ENCODE measurements at regions not wholly inside any gene's neighbourhood (a gene's known extent, or its start where the extent isn't known, plus 50 kb on each side); places are given as distances from the start of the nearest gene placed in this dataset.

DNA sequence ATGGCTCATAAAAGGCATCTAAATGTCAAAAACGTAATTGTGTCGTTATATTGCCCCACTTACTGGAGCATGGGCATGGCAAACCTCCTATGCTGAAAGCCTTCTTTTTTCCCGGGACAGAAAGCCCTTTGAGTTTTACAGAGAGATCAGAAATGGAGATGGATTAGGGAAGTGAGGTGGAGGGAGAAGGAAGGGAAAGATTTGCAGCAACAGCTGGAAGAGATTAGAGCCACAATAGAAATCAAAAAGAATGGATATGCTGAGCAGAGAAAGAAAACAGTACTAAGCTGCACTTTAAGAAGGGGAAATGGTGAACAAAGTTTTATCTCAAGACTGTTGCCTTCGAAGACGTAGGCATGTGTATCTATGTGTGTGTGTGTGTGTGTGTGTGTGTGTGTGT is 97.2 kb upstream of the PCGF5 start:
- Histone ChIP-seq H3K36me3 (ENCODE audit: control insufficient read depth, insufficient read depth, low read length) (no peaks in the 10 kb centered on the region; the same call in 1 of the 2 replicates), H3K4me3 (ENCODE audit: low read depth in 2 of 2, low read length in 2 of 2) (no peak overlapping the region), H3K4me1 (ENCODE audit: control insufficient read depth, insufficient read depth, low read length) (no peaks in the 10 kb centered on the region), H3K9me3 (ENCODE audit: control insufficient read depth, insufficient read depth, low read depth, low read length) (no peaks in the 10 kb centered on the region), H3K27ac (ENCODE audit: low read length) (no peak overlapping the region), H3K27me3 (ENCODE audit: control insufficient read depth, insufficient read depth, low read length) (peaks cover 18% of the 10 kb centered on the region)
- ATAC-seq (no peak), DNase-seq (ENCODE audit: low read depth, low spot score) (no peak)
- CTCF ChIA-PET = no interaction called here
- TF ChIP-seq POLR2AphosphoS5 (IDR thresholded peaks at IDR 0.05; ENCODE audit: low read depth, low read length) = no peak
- no peak for TF ChIP-seq TCF7L2 (IDR thresholded peaks at IDR 0.05; ENCODE audit: low read depth, low read length)
- TF ChIP-seq SIN3A (IDR thresholded peaks at IDR 0.05; ENCODE audit: borderline replicate concordance, insufficient read depth, low read depth, low read length) = no peak
- TF ChIP-seq, protein P1, sequence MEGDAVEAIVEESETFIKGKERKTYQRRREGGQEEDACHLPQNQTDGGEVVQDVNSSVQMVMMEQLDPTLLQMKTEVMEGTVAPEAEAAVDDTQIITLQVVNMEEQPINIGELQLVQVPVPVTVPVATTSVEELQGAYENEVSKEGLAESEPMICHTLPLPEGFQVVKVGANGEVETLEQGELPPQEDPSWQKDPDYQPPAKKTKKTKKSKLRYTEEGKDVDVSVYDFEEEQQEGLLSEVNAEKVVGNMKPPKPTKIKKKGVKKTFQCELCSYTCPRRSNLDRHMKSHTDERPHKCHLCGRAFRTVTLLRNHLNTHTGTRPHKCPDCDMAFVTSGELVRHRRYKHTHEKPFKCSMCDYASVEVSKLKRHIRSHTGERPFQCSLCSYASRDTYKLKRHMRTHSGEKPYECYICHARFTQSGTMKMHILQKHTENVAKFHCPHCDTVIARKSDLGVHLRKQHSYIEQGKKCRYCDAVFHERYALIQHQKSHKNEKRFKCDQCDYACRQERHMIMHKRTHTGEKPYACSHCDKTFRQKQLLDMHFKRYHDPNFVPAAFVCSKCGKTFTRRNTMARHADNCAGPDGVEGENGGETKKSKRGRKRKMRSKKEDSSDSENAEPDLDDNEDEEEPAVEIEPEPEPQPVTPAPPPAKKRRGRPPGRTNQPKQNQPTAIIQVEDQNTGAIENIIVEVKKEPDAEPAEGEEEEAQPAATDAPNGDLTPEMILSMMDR (IDR thresholded peaks at IDR 0.05) = no peak
- TF ChIP-seq, protein P2, sequence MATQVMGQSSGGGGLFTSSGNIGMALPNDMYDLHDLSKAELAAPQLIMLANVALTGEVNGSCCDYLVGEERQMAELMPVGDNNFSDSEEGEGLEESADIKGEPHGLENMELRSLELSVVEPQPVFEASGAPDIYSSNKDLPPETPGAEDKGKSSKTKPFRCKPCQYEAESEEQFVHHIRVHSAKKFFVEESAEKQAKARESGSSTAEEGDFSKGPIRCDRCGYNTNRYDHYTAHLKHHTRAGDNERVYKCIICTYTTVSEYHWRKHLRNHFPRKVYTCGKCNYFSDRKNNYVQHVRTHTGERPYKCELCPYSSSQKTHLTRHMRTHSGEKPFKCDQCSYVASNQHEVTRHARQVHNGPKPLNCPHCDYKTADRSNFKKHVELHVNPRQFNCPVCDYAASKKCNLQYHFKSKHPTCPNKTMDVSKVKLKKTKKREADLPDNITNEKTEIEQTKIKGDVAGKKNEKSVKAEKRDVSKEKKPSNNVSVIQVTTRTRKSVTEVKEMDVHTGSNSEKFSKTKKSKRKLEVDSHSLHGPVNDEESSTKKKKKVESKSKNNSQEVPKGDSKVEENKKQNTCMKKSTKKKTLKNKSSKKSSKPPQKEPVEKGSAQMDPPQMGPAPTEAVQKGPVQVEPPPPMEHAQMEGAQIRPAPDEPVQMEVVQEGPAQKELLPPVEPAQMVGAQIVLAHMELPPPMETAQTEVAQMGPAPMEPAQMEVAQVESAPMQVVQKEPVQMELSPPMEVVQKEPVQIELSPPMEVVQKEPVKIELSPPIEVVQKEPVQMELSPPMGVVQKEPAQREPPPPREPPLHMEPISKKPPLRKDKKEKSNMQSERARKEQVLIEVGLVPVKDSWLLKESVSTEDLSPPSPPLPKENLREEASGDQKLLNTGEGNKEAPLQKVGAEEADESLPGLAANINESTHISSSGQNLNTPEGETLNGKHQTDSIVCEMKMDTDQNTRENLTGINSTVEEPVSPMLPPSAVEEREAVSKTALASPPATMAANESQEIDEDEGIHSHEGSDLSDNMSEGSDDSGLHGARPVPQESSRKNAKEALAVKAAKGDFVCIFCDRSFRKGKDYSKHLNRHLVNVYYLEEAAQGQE (IDR thresholded peaks at IDR 0.05; ENCODE audit: insufficient read depth in 1 of 2, low read depth in 2 of 2, low read length in 1 of 2) = no peak
- no TSS peak for BruUV-seq (replicated peaks)
- POLR2A ChIA-PET = interaction anchor here (0.6 kb wide), 1 partner anchor 67 kb away, joined by 4 read pairs; no protein-coding TSS in a partner anchor
- intact Hi-C loops (cut with micrococcal nuclease; ENCODE audit: unreplicated experiment) (no loop called here), in situ Hi-C loops (cut with HindIII; ENCODE audit: low pct_unique_long_range_greater_than_20kb, low sequenced_read_pairs) (no loop called here)

DNA sequence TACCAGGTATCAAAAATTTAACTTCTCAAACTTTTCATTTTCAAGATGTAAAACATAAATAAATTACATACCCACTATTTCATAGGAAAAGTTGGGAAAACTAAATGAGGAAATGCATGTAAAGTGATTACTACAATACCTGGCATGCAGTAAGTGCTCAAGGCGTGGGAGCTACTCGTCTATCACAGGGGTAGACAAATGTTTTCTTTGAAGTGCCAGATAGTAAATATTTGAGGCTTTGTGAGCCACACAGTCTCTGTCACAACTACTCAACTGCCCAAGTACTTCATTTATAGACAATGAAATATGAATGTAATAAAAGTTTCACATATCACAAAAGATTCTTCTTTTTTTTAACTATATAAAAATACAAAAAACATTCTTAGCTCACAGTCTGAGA is 96.4 kb upstream of the PCGF5 start:
- CTCF ChIA-PET = no interaction called here
- no peak overlapping the region for H3K4me3 ChIP-seq (ENCODE audit: low read depth in 2 of 2, low read length in 2 of 2)
- TF ChIP-seq POLR2AphosphoS5 (IDR thresholded peaks at IDR 0.05; ENCODE audit: low read depth, low read length) = no peak
- TF ChIP-seq, protein P1 (IDR thresholded peaks at IDR 0.05) = no peak
- no peak for TF ChIP-seq SIN3A (IDR thresholded peaks at IDR 0.05; ENCODE audit: borderline replicate concordance, insufficient read depth, low read depth, low read length)
- TF ChIP-seq, protein P2 (IDR thresholded peaks at IDR 0.05; ENCODE audit: insufficient read depth in 1 of 2, low read depth in 2 of 2, low read length in 1 of 2) = no peak
- TF ChIP-seq TCF7L2 (IDR thresholded peaks at IDR 0.05; ENCODE audit: low read depth, low read length) = no peak
- POLR2A ChIA-PET = no interaction called here
- no peaks in the 10 kb centered on the region for H3K9me3 ChIP-seq (ENCODE audit: control insufficient read depth, insufficient read depth, low read depth, low read length)
- no peak for DNase-seq (ENCODE audit: low read depth, low spot score)
- H3K4me1 ChIP-seq (ENCODE audit: control insufficient read depth, insufficient read depth, low read length) = no peaks in the 10 kb centered on the region
- in situ Hi-C loops (cut with HindIII; ENCODE audit: low pct_unique_long_range_greater_than_20kb, low sequenced_read_pairs) (no loop called here), intact Hi-C loops (cut with micrococcal nuclease; ENCODE audit: unreplicated experiment) (no loop called here)
- H3K27ac ChIP-seq (ENCODE audit: low read length) = no peak overlapping the region
- no peaks in the 10 kb centered on the region; the same call in 1 of the 2 replicates for H3K36me3 ChIP-seq (ENCODE audit: control insufficient read depth, insufficient read depth, low read length)
- no TSS peak for BruUV-seq (replicated peaks)
- H3K27me3 ChIP-seq (ENCODE audit: control insufficient read depth, insufficient read depth, low read length) = peaks cover 15% of the 10 kb centered on the region
- no peak for ATAC-seq
